ENCODE measurements at regions not wholly inside any gene's neighbourhood (a gene's known extent, or its start where the extent isn't known, plus 50 kb on each side); places are given as distances from the start of the nearest gene placed in this dataset.

GRCh38 chr12:58325561-58325960 is 384.2 kb downstream of the ATP23 start:
- no peak overlapping the region for H3K4me3 ChIP-seq (ENCODE audit: insufficient read depth, low read depth, low read length)
- no peaks in the 10 kb centered on the region for H3K27me3 ChIP-seq (ENCODE audit: control insufficient read depth, insufficient read depth, low read length)
- no peak overlapping the region for H2BK15ac ChIP-seq (ENCODE audit: low read depth, low read length)
- H4K91ac ChIP-seq (ENCODE audit: insufficient read depth, low read depth, low read length) = no peak overlapping the region
- in situ Hi-C loops (cut with MboI; ENCODE audit: low sequenced_read_pairs) = no loop called here
- 0 out of 2 replicates have a peak overlapping the region, but pooled peaks have one; percentile 14 for H2BK120ac ChIP-seq (ENCODE audit: low read depth, low read length)
- H3K23ac ChIP-seq (ENCODE audit: low read depth, low read length) = no peak overlapping the region
- H3K9ac ChIP-seq (ENCODE audit: low read depth, low read length) = no peak overlapping the region
- H3K18ac ChIP-seq (ENCODE audit: low read depth, low read length) = peak overlapping the region; percentile 26; the same call in 1 of the 2 replicates
- intact Hi-C loops (cut with micrococcal nuclease) = no loop called here
- no TSS peak for BruUV-seq (replicated peaks)
- no CpG with 5 or more reads among the region's 1 CpG for WGBS, 2 experiments (ENCODE audit: extremely low coverage in 2 of 2, insufficient read length in 1 of 2)
- dilution Hi-C loops (cut with HindIII; ENCODE audit: low sequenced_read_pairs, unreplicated experiment) = no loop called here
- H4K5ac ChIP-seq (ENCODE audit: low read depth, low read length) = no peak overlapping the region
- no peak overlapping the region for H2AK9ac ChIP-seq (replicated peaks; ENCODE audit: low read depth, low read length, poor library complexity)
- no peak overlapping the region for H3K56ac ChIP-seq (ENCODE audit: extremely low read depth, insufficient read depth, low read length)
- H3K9me1 ChIP-seq (ENCODE audit: insufficient read depth, low read length) = no peaks in the 10 kb centered on the region
- H3K14ac ChIP-seq (replicated peaks; ENCODE audit: low read depth, low read length) = no peak overlapping the region
- H3K79me1 ChIP-seq (ENCODE audit: low read depth in 1 of 2, low read length in 2 of 2) = no peaks in the 10 kb centered on the region
- DNase-seq (no peak), ATAC-seq (ENCODE audit: low read depth) (peak; percentile 14; the same call in 1 of the 2 replicates)
- no peak overlapping the region for H2AFZ ChIP-seq (replicated peaks; ENCODE audit: low read length, poor library complexity)
- H4K8ac ChIP-seq (ENCODE audit: low read depth in 2 of 2, low read length in 2 of 2) = no peak overlapping the region
- H4K20me1 ChIP-seq (ENCODE audit: insufficient read depth, low read length) = no peaks in the 10 kb centered on the region
- H3K9me3 ChIP-seq (ENCODE audit: control insufficient read depth, insufficient read depth, low read length) = no peaks in the 10 kb centered on the region
- H3K4me1 ChIP-seq (ENCODE audit: control insufficient read depth, insufficient read depth, low read length) = peaks cover 5% of the 10 kb centered on the region
- no peak overlapping the region for H2BK20ac ChIP-seq (ENCODE audit: low read depth, low read length)
- TF ChIP-seq RFX5 (IDR thresholded peaks at IDR 0.05; ENCODE audit: low read depth, low read length) = no peak
- TF ChIP-seq CHD1 (IDR thresholded peaks at IDR 0.05; ENCODE audit: low read depth, low read length) = no peak
- no peak for TF ChIP-seq MAZ (IDR thresholded peaks at IDR 0.05; ENCODE audit: borderline replicate concordance, low read depth, low read length)
- no peak for TF ChIP-seq SMC3 (IDR thresholded peaks at IDR 0.05; ENCODE audit: low read depth, low read length)
- no peak for TF ChIP-seq FOS (IDR thresholded peaks at IDR 0.05; ENCODE audit: low read depth, low read length)
- TF ChIP-seq ELK1 (IDR thresholded peaks at IDR 0.05; ENCODE audit: borderline replicate concordance, low read depth, low read length) = no peak
- no peak for TF ChIP-seq RCOR1 (IDR thresholded peaks at IDR 0.05; ENCODE audit: insufficient replicate concordance, low read length)
- no peak for TF ChIP-seq CEBPB (IDR thresholded peaks at IDR 0.05; ENCODE audit: low read depth, low read length)
- TF ChIP-seq NFE2L2 (IDR thresholded peaks at IDR 0.05; ENCODE audit: low read depth, low read length) = no peak
- no peak for TF ChIP-seq RAD21 (IDR thresholded peaks at IDR 0.05; ENCODE audit: low read length)
- TF ChIP-seq MAFK (IDR thresholded peaks at IDR 0.05; ENCODE audit: low read depth, low read length) = no peak
- TF ChIP-seq POLR2A (IDR thresholded peaks at IDR 0.05; ENCODE audit: low read depth, low read length) = no peak
- no peak for TF ChIP-seq USF2 (IDR thresholded peaks at IDR 0.05; ENCODE audit: low read depth, low read length)
- TF ChIP-seq MXI1 (IDR thresholded peaks at IDR 0.05; ENCODE audit: borderline replicate concordance, low read depth, low read length) = no peak
- no peak for TF ChIP-seq BHLHE40 (IDR thresholded peaks at IDR 0.05; ENCODE audit: low read depth, low read length)
- no peak for TF ChIP-seq CTCF (conservative IDR thresholded peaks at IDR 0.05; ENCODE audit: low read depth, low read length)
- H3K27ac ChIP-seq (ENCODE audit: insufficient read depth, low read length) = no peak overlapping the region; the same call in 1 of the 2 replicates
- CTCF ChIA-PET = interaction anchor here (0.6 to 0.8 kb wide), 2 partner anchors 67 to 215 kb away, joined by 3 to 4 read pairs; no protein-coding TSS in a partner anchor
- H3K4ac ChIP-seq (ENCODE audit: low read depth, low read length) = no peak overlapping the region
- no peaks in the 10 kb centered on the region for H3K36me3 ChIP-seq (ENCODE audit: control insufficient read depth, insufficient read depth, low read length)
- POLR2A ChIA-PET (ENCODE audit: unreplicated experiment) = no interaction called here
- H2AK5ac ChIP-seq (ENCODE audit: low read depth, low read length) = no peak overlapping the region
- H3K4me2 ChIP-seq (ENCODE audit: low read depth, low read length) = no peak overlapping the region
- H2BK5ac ChIP-seq (ENCODE audit: low read depth, low read length, poor library complexity, severe bottlenecking) = no peak overlapping the region
